Loucy (cell line): ENCODE measurements at regions not wholly inside any gene's neighbourhood (a gene's known extent, or its start where the extent isn't known, plus 50 kb on each side); places are given as distances from the start of the nearest gene placed in this dataset.

Source experiments
- H2AFZ ChIP-seq: fragments of 200-600 bp; sonication (generic); 2 replicates; pipeline ENCODE4 v1.6.0; 2016; ENCODE audit warnings: antibody characterized with exemption, mild to moderate bottlenecking, low read length, moderate library complexity
- H3F3A ChIP-seq: fragments of 200-600 bp; 2 replicates; pipeline ENCODE4 v1.6.0; 2016; ENCODE audit warnings: antibody characterized with exemption, low read depth, mild to moderate bottlenecking
- H3K27me3 ChIP-seq: fragments of 200-600 bp; sonication (generic); 2 replicates; pipeline ENCODE4 v1.6.1; 2014; ENCODE audit warnings: low read length, mild to moderate bottlenecking; ENCODE audit not compliant: insufficient read depth, poor library complexity, severe bottlenecking
- H3K36me3 ChIP-seq: fragments of 200-600 bp; sonication (generic); 2 replicates; pipeline ENCODE4 v1.6.1; 2016; ENCODE audit warnings: low read length; ENCODE audit not compliant: insufficient read depth
- H3K4me1 ChIP-seq: fragments of 200-600 bp; sonication (generic); 2 replicates; pipeline ENCODE4 v1.5.1; 2014; ENCODE audit warnings: low read length, mild to moderate bottlenecking; ENCODE audit not compliant: insufficient read depth, poor library complexity, severe bottlenecking
- H3K4me2 ChIP-seq: fragments of 200-600 bp; sonication (generic); 2 replicates; pipeline ENCODE4 v1.6.0; 2014; ENCODE audit warnings: antibody characterized with exemption, low read length, low read depth, mild to moderate bottlenecking; ENCODE audit not compliant: poor library complexity, severe bottlenecking
- H3K4me3 ChIP-seq: fragments of 200-600 bp; sonication (generic); 2 replicates; pipeline ENCODE4 v1.5.1; 2014; ENCODE audit warnings: low read length, mild to moderate bottlenecking, mixed read lengths; ENCODE audit not compliant: poor library complexity, severe bottlenecking
- H3K79me2 ChIP-seq: fragments of 200-600 bp; sonication (generic); 2 replicates; pipeline ENCODE4 v1.6.1; 2014; ENCODE audit warnings: low read length; ENCODE audit not compliant: insufficient read depth
- H3K9ac ChIP-seq: fragments of 200-600 bp; sonication (generic); 2 replicates; pipeline ENCODE4 v1.6.0; 2014; ENCODE audit warnings: mild to moderate bottlenecking, low read depth, low read length, moderate library complexity; ENCODE audit not compliant: poor library complexity, severe bottlenecking
- H3K9me2 ChIP-seq: fragments of 200-600 bp; sonication (generic); replicated peaks from 2 replicates; pipeline ENCODE4 v1.6.1; 2016; ENCODE audit warnings: low read depth, low read length, mixed read lengths
- H3K9me3 ChIP-seq: fragments of 200-600 bp; sonication (generic); 2 replicates; pipeline ENCODE4 v1.6.1; 2014; ENCODE audit warnings: mild to moderate bottlenecking, antibody characterized with exemption, low read length, low read depth; ENCODE audit not compliant: insufficient read depth
- H4K20me1 ChIP-seq: fragments of 200-600 bp; sonication (generic); 2 replicates; pipeline ENCODE4 v1.6.0; 2014; ENCODE audit warnings: antibody characterized with exemption, low read length, mild to moderate bottlenecking; ENCODE audit not compliant: insufficient read depth, poor library complexity, severe bottlenecking
- CTCF ChIP-seq: fragments of 200-600 bp; sonication (generic); conservative IDR thresholded peaks from 2 replicates; pipeline ENCODE4 v1.5.1; 2014; ENCODE audit warnings: mild to moderate bottlenecking, antibody characterized with exemption, low read length
- EZH2phosphoT487 ChIP-seq: fragments of 200-600 bp; IDR thresholded peaks from 2 replicates; pipeline ENCODE4 v1.6.1; 2018; ENCODE audit warnings: antibody characterized with exemption, mild to moderate bottlenecking, moderate library complexity, borderline replicate concordance

DNA sequence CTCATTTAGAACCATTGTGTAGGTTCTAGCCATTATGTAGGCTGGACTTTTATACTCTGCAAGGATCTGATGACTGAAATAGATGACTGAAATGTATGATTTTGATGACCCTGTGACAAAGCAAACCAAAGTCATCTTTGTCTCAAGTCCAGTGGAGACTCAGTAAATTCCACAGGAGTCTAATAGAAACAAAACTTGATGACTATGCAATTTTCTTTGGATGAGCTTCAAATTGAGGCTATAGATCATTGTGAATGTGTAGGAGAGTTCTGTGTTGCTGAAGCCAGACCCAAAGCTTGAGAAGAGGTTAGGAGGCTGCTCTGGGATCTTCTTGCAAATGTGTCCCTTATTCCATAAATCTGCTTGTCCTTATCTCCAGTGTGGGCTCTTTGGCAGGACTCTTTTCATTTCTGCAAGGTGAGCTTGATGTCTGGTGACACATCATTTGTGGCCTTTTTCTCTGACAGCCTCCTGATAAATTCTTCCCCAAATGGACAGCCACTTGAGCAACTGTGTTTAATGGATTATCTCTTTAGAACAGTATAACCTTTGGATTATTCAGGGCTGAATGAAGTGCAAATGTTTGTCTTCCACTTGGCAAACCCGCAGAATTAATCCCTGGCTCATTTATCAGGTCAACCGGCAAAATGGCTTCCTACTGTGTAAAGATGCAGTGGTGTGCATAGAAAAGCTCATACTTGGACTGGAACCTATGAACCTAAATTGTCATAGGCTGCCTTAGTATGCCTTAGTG lies 235.1 kb upstream of the ANKH start:
- H3K4me3 ChIP-seq = no peak overlapping the region
- no peaks in the 10 kb centered on the region for H3K9me3 ChIP-seq
- H3K36me3 ChIP-seq = no peaks in the 10 kb centered on the region
- H3K9me2 ChIP-seq = no peaks in the 10 kb centered on the region
- H2AFZ ChIP-seq = no peak overlapping the region
- H3K4me1 ChIP-seq = no peaks in the 10 kb centered on the region
- H3K9ac ChIP-seq = no peak overlapping the region
- TF ChIP-seq EZH2phosphoT487 (no peak), CTCF (no peak)
- H4K20me1 ChIP-seq = no peaks in the 10 kb centered on the region
- H3K27me3 ChIP-seq = no peaks in the 10 kb centered on the region
- no peaks in the 10 kb centered on the region for H3K79me2 ChIP-seq
- no peaks in the 10 kb centered on the region for H3F3A ChIP-seq
- H3K4me2 ChIP-seq = no peak overlapping the region

- Histone ChIP-seq H3K4me2 (no peak overlapping the region), H3K4me3 (no peak overlapping the region), H3F3A (no peaks in the 10 kb centered on the region), H3K9me3 (no peaks in the 10 kb centered on the region), H3K79me2 (no peaks in the 10 kb centered on the region), H3K9me2 (no peaks in the 10 kb centered on the region), H3K27me3 (no peaks in the 10 kb centered on the region), H3K9ac (no peak overlapping the region), H2AFZ (no peak overlapping the region), H3K4me1 (no peaks in the 10 kb centered on the region), H4K20me1 (no peaks in the 10 kb centered on the region), H3K36me3 (no peaks in the 10 kb centered on the region)
- peak; percentile 88 for TF ChIP-seq CTCF
- TF ChIP-seq EZH2phosphoT487 = no peak
Observed at GRCh38 chr5:15105799-15106393, 234.3 kb upstream of the ANKH start.

DNA sequence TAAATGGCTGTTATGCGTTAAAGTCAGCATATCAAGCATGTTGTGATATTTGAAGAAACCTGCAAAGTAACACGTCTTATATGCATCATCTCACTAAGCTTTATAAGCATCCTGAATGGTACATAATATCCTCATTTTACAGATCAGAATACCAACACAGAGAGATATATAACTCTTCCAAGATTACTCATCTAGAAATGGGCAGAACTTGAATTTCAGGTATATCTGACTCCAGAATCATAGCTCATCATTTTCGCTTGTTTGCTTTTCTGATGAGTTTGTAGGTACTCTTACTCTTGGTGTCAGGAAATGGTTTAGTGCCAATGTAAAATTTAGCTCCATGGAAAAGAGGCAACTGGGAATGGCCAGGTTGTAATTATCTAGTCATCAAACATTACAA lies 232.3 kb upstream of the ANKH start:
- no peaks in the 10 kb centered on the region for H3K27me3 ChIP-seq
- no peaks in the 10 kb centered on the region for H3K79me2 ChIP-seq
- H3K9ac ChIP-seq = no peak overlapping the region
- H3K4me2 ChIP-seq = no peak overlapping the region
- no peaks in the 10 kb centered on the region for H3K9me3 ChIP-seq
- no peaks in the 10 kb centered on the region for H3F3A ChIP-seq
- H3K36me3 ChIP-seq = no peaks in the 10 kb centered on the region
- H3K9me2 ChIP-seq = no peaks in the 10 kb centered on the region
- H3K4me3 ChIP-seq = no peak overlapping the region
- H2AFZ ChIP-seq = no peak overlapping the region
- no peaks in the 10 kb centered on the region for H3K4me1 ChIP-seq
- no peak for TF ChIP-seq EZH2phosphoT487
- TF ChIP-seq CTCF = no peak
- no peaks in the 10 kb centered on the region for H4K20me1 ChIP-seq
